Thyroid gland (tissue), 4 donors: ENCODE measurements at regions not wholly inside any gene's neighbourhood (a gene's known extent, or its start where the extent isn't known, plus 50 kb on each side); places are given as distances from the start of the nearest gene placed in this dataset.

Experiments
- DNase-seq, 2 donors: peaks; one replicate each; pipeline ENCODE4 v3.0.0-alpha.2; 2019
- H3K27ac ChIP-seq, 3 donors: fragments of 200-600 bp; sonication (generic); 1 replicate in 2 of 3; 2 replicates in 1 of 3; pipeline ENCODE4 v1.5.1; 2016 to 2019; ENCODE audit warnings: mild to moderate bottlenecking in 1 of 3, moderate library complexity in 1 of 3
- H3K27me3 ChIP-seq: fragments of 200-600 bp; sonication (generic); one replicate; pipeline ENCODE4 v1.5.1; 2019
- H3K36me3 ChIP-seq, 2 donors: fragments of 200-600 bp; sonication (generic); one replicate each; pipeline ENCODE4 v1.5.1; 2016 to 2019
- H3K4me1 ChIP-seq, 2 donors: fragments of 200-600 bp; sonication (generic); one replicate each; pipeline ENCODE4 v1.5.1; 2017 to 2019
- H3K4me3 ChIP-seq, 3 donors: fragments of 200-600 bp; sonication (generic); replicated peaks in 1 of 3; 1 replicate in 2 of 3; 2 replicates in 1 of 3; pipeline ENCODE4 v1.5.1; 2016; ENCODE audit warnings: mild to moderate bottlenecking in 1 of 3
- H3K9me3 ChIP-seq: fragments of 200-600 bp; sonication (generic); one replicate; pipeline ENCODE4 v1.5.1; 2017
- POLR2A ChIP-seq, 2 donors: fragments of 450-650 bp; IDR thresholded peaks; one replicate each; pipeline ENCODE4 v1.6.1; 2017; ENCODE audit warnings: antibody characterized with exemption in 2 of 2, mild to moderate bottlenecking in 2 of 2, moderate library complexity in 1 of 2
- WGBS, 2 donors: methylation state at CpG; one replicate each; pipeline ENCODE4 v1.1.5; 2017; 5-methylcytosine and 5-hydroxymethylcytosine counted together
- intact Hi-C: fragments of 100-400 bp; cut with DNase I; formaldehyde crosslinking; loops from one replicate; pipeline ENCODE4 v1.15.1; 2023
- TF ChIP-seq, protein P1 (sequence below), 6 experiments: fragments of 200-600 bp in 3 of 6; fragments of 450-650 bp in 3 of 6; sonication (generic) in 3 of 6; IDR thresholded peaks; one replicate each; pipeline ENCODE4 v1.5.1; 2016 to 2019; ENCODE audit warnings: antibody characterized with exemption in 6 of 6, mild to moderate bottlenecking in 2 of 6, inconsistent platforms in 1 of 6, moderate library complexity in 1 of 6

DNA sequence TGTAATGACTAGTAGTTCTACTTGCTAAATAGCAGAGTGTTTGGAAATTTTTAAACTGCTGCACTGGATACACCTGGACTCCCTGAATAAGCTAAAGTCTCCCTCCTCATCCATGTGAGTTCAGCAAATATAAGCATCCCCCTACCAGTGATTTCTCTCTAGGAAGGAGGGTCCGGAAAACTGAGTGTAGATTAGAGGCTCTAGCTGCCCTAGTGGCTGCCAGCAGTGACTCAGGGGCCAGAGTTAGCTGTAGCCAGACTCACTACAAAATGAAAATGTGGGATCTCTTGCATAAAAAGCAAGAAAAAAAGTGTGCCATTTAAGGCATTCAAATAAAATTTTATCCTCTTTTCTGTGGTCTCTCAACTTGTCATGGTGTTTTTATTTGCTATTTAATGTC, 485.0 kb upstream of the ATP11B start:
- Histone ChIP-seq H3K27me3 (no peaks in the 10 kb centered on the region), H3K27ac (no peak overlapping the region), H3K4me3 (no peak overlapping the region), H3K9me3 (no peaks in the 10 kb centered on the region), H3K36me3 (no peaks in the 10 kb centered on the region), H3K4me1 (no peaks in the 10 kb centered on the region)
- no peak for DNase-seq
- WGBS, 2 donors: 80 to 81% methylated on average over 1 of the region's 1 CpG
- TF ChIP-seq POLR2A (IDR thresholded peaks at IDR 0.05): no peak
- TF ChIP-seq, protein P1, sequence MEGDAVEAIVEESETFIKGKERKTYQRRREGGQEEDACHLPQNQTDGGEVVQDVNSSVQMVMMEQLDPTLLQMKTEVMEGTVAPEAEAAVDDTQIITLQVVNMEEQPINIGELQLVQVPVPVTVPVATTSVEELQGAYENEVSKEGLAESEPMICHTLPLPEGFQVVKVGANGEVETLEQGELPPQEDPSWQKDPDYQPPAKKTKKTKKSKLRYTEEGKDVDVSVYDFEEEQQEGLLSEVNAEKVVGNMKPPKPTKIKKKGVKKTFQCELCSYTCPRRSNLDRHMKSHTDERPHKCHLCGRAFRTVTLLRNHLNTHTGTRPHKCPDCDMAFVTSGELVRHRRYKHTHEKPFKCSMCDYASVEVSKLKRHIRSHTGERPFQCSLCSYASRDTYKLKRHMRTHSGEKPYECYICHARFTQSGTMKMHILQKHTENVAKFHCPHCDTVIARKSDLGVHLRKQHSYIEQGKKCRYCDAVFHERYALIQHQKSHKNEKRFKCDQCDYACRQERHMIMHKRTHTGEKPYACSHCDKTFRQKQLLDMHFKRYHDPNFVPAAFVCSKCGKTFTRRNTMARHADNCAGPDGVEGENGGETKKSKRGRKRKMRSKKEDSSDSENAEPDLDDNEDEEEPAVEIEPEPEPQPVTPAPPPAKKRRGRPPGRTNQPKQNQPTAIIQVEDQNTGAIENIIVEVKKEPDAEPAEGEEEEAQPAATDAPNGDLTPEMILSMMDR (IDR thresholded peaks at IDR 0.05): no peak
- intact Hi-C loops: no loop called here

DNA sequence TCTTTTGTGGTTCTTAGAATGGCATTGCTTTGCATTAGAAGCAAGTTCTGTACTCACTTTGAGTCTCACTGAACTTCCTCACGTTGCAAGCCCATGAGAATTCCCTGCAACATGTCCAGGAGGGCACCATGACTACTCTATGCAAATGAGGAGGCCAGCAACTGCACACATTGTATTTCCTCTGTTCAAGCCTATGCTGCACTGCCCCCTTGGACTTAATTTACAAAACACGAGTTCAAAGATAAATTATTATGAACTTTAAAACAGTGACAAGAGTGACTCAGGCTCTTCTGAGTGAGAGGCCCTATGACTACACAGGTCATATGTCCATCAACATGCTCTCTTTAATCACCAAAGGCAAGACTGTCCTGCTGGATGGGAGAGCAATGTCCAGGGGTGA, 484.2 kb upstream of the ATP11B start:
- WGBS, 2 donors: 29 to 32% methylated on average over 2 of the region's 2 CpGs
- Histone ChIP-seq H3K36me3 (no peaks in the 10 kb centered on the region), H3K4me3 (no peak overlapping the region), H3K27me3 (no peaks in the 10 kb centered on the region), H3K27ac (no peak overlapping the region), H3K4me1 (no peaks in the 10 kb centered on the region), H3K9me3 (no peaks in the 10 kb centered on the region)
- no peak for DNase-seq
- no peak for TF ChIP-seq POLR2A (IDR thresholded peaks at IDR 0.05)
- TF ChIP-seq, protein P1 (IDR thresholded peaks at IDR 0.05): no peak
- intact Hi-C loops: no loop called here

DNA sequence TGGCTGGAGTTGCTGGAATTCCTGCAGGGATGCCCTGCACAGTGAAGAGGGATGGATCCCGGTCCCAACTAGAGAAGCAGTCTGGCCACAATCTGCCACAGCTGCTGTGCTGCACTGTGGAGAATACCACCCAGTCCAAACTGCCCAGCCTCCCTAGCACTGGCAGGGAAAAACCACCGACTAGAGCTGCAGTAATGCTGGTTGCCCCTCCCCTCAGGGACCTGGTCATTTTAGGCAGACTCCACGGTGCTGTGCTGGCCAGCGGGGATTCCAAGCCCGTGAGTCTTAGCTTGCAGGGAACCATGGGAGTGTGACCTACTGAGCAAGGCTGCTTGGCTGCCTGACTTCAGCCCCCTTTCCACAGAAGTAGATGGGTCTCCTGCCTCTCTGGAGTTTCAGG, 478.0 kb upstream of the ATP11B start:
- Histone ChIP-seq H3K27me3 (no peaks in the 10 kb centered on the region), H3K4me1 (no peaks in the 10 kb centered on the region), H3K9me3 (no peaks in the 10 kb centered on the region), H3K4me3 (no peak overlapping the region), H3K27ac (no peak overlapping the region), H3K36me3 (no peaks in the 10 kb centered on the region)
- 70% methylated on average over 4 of the region's 5 CpGs; no CpG with 5 or more reads in 1 of the 2 donors for WGBS, 2 donors
- no peak for DNase-seq
- TF ChIP-seq POLR2A (IDR thresholded peaks at IDR 0.05): no peak
- TF ChIP-seq, protein P1 (IDR thresholded peaks at IDR 0.05): no peak
- intact Hi-C loops: no loop called here

DNA sequence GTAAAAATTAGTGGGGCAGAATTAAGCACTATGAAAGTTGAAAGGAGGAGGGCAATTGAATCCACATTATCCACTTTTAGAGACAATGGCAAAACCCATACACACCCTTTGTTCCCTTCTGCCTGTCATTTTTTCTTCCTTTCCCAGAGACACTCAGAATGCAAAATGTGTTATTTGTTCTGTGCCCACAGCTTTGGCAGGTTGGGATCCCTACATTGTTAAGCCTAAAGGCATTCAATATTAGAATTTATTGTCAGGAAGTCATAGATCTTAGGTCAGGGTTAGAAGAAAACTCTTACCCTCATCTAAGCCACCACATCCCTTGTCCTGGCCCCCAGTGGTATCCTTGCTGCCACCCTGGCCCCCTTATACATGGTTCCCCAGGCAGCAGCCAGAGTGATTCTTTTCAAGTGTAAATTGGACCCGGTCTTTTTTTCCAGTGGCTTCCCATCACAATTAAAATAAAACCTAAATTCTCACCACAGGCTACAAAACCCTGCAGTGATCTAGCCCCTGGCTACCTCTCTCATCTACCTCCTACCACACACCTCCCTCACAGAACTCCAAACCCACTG, 470.1 kb upstream of the ATP11B start:
- H3K27ac ChIP-seq: no peak overlapping the region
- no peaks in the 10 kb centered on the region for H3K27me3 ChIP-seq
- H3K4me1 ChIP-seq: no peaks in the 10 kb centered on the region
- 90 to 96% methylated on average over 1 of the region's 1 CpG for WGBS, 2 donors
- no peak for DNase-seq
- no peak for TF ChIP-seq POLR2A (IDR thresholded peaks at IDR 0.05)
- TF ChIP-seq, protein P1 (IDR thresholded peaks at IDR 0.05): no peak
- intact Hi-C loops: no loop called here
- H3K36me3 ChIP-seq: no peaks in the 10 kb centered on the region
- H3K4me3 ChIP-seq: no peak overlapping the region
- no peaks in the 10 kb centered on the region for H3K9me3 ChIP-seq

DNA sequence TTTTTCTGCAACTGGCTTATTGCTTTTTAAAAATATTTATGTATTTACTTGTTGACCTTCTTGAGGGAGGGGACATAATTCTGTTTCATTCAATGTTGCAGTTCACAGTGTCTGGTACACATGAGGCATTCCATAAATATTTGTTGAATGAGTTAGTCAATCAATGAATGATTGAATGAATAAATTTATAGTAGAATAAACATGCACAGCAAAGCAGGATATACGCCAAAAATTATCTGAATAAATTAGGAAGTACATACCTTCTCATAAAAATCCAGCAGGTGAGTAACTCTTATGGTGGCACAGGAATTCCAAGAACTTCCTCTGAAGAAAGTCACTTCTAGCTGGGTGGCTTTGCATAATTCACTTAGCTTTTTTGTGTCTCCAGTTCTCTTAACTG, 469.4 kb upstream of the ATP11B start:
- intact Hi-C loops: no loop called here

More for the DNA sequence above, 469.4 kb upstream of the ATP11B start:
- Histone ChIP-seq H3K4me1 (no peaks in the 10 kb centered on the region), H3K36me3 (no peaks in the 10 kb centered on the region), H3K27me3 (no peaks in the 10 kb centered on the region), H3K9me3 (no peaks in the 10 kb centered on the region), H3K27ac (no peak overlapping the region), H3K4me3 (no peak overlapping the region)
- WGBS, 2 donors: 89 to 96% methylated on average over 1 of the region's 1 CpG
- no peak for TF ChIP-seq POLR2A (IDR thresholded peaks at IDR 0.05)
- TF ChIP-seq, protein P1 (IDR thresholded peaks at IDR 0.05): no peak
- no peak for DNase-seq
